ENCODE measurements at regions not wholly inside any gene's neighbourhood (a gene's known extent, or its start where the extent isn't known, plus 50 kb on each side); places are given as distances from the start of the nearest gene placed in this dataset.
"Not testable (repeated sequence)": the region's sequence is repeated elsewhere in the genome, so short reads cannot be mapped to it uniquely, and the experiment has no call there.

DNA sequence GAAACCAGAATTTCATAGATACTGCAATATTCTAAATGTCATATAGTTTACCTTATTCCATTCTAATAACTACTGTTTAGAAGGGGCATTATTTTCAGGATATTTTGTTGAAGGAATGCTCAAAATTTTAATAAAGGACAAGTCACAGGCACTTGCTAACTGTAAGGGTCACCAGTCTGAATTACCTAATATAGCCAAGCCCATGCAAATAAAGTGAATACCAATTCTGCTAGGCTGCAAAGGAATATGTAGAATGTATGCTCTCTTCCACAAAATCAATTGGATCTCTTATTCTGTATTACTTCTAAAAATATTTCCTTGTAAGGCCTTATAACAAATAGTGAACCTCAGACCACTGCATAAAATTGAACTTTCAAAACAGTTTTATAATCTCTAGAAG is 52.3 kb upstream of the FAT4 start:
- DNase-seq (ENCODE audit: low read depth): no peak

DNA sequence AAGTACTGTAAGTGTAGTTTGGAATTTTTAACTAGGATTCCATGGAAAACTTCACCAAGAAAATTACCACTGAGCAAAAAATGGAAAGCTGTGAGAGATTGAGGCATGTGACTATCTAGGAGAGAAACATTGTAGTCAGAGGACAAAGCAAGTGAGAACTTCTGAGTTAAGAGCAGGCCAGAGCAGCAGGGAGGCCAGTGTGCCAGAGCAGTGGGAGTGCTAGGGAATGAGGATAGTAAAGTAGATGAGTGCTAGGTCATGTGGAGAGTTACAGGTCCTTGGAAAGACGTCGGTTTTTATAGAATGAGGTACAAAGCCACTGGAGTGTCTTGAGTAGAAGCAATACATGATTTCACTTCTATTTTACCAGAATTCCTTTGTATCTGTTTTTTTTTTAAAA is 52.7 kb upstream of the FAT4 start:
- no peak for DNase-seq (ENCODE audit: low read depth)

DNA sequence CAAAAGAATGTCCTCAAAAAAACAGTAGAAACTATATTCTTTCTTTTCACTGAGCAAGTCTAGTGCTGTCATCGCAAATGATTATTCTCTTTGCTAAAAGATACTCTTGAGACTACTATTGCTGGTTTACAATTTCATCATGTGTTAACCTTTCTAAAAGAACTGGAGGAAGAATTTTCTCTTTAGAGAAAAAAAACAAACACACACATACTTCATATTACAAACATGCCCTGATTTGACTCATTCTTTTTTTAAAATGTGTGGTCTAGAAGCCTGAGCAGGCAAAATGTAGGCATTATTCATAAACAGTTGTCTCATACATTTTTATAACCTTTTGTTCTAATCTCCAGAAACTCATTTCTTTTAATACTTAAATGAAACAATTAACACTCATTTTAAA is 60.6 kb upstream of the FAT4 start:
- DNase-seq (ENCODE audit: low read depth): no peak

DNA sequence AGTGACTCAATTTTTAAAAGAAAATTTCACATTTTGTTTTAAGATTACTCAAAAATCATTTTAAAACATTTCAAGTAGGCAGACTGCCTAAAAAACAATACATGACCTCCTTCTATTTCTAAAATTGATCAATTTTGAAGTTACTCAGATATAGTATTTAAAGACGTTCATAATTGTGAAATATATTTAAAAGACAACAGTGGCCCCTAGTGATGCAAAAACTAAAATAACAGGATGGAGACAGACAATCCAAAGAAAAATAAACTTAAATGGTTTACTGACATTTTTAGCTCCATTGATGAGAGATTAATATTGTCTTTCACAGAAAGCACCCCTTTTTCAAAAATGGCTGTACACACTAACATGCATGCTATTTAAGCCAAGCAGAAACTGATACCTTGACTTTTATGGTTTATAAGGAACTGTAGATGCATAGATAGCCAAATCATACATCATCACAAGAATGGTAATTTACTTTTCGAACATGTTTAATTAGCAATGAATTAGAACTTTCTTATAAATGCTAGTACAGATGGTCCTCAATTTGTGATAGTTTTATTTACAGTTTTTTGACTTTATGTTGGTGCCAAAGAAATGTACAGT is 69.8 kb upstream of the FAT4 start:
- DNase-seq (ENCODE audit: low read depth): no peak

DNA sequence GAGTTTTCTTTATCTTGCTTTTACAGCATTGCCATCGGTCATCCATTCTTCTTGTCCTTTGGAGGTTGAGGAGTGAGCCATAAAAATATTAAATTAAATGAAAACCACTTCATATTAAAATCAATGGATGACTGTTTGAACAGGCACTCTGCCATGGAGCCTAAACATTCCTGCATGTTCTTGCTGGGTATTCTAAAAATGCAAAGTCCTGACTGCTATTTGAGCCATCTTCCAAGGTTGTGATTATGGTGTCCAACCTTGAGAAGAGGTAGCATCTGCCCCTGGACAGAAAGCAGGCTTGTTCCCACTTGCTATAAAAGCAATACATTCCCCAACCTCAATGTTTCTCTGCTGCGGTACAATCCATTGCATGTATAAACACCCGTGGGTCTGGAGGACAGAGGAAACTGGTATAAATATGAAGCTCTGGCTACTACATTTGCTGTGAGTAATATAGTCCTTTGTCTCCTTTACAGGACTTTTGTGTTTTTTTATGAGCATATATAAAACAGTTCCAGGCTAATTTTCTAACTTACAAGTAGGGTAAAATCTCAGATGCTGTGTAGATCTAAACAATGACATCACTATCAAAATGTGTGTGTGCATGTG is 70.9 kb upstream of the FAT4 start:
- DNase-seq (ENCODE audit: low read depth): no peak

DNA sequence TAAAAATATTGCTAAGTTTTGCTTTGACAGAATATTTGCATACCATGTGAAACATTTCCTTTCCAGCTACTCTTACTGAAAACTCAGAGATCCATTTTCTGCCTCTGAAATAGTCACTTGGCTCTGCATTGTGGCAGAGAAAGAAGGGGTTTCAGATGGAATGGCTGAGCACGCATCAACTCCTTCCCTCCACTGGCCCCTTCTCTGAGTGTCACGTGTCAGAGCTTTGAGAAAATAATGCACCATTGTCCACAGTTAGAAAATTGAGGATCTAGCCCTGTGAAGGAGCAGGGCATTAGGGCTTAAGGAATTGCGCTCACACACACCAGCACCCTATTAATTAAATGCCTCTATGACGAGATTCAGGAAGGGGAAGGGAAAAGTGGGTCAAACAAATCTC is 78.8 kb upstream of the FAT4 start:
- no peak for DNase-seq (ENCODE audit: low read depth)

DNA sequence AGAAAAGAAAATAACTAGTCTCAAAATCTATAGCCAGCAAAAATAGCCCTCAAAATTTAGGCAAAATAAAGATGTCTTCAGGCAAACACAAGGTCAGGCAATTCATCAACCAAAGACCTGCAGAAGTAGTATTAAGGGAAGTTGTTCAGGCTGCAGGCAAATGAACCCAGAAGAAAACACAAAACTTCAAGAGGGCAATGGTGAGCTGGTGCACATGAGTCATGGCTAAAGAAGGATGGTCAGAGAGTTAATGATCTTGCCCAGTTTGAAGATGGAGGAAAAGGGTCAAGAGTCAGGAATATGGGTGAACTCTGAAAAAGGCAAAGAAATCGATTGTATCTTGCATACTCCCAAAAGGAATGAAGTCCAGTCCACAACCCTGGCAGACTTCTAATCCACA is 83.1 kb upstream of the FAT4 start:
- DNase-seq (ENCODE audit: low read depth): no peak

DNA sequence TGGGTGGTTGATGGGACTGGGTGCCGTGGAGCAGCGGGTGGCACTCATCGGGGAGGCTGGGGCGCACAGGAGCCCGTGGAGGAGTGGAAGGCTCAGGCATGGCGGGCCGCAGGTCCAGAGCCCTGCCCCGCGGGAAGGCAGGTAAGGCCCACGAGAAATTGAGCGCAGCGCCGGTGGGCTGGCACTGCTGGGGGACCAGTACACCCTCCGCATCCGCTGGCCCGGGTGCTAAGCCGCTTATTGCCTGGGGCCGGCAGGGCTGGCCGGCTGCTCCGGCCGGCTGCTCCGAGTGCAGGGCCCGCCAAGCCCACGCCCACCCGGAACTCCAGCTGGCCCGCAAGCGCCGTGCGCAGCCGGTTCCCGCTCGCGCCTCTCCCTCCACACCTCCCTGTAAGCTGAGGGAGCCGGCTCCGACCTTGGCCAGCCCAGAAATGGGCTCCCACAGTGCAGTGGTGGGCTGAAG is 85.1 kb upstream of the FAT4 start:
- no peak for DNase-seq (ENCODE audit: low read depth)

DNA sequence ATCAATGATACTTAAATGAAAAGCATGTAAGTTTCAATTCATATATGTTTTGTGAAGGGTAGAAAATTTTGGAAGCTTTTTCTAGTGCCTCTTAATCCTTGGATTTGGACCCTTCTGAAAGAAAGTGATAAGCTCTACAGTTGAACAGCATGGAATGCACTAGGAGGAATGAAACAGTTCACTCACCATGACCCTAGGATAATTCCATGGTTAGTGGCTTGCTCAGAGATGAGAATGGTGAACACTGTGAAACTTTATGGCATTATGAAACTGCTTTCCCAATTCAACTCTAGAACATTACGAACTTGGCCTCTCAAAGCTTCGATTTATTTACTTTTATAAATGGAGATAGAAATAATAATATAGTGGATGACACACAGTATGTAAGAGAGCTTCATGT is 88.9 kb upstream of the FAT4 start:
- DNase-seq (ENCODE audit: low read depth): no peak

DNA sequence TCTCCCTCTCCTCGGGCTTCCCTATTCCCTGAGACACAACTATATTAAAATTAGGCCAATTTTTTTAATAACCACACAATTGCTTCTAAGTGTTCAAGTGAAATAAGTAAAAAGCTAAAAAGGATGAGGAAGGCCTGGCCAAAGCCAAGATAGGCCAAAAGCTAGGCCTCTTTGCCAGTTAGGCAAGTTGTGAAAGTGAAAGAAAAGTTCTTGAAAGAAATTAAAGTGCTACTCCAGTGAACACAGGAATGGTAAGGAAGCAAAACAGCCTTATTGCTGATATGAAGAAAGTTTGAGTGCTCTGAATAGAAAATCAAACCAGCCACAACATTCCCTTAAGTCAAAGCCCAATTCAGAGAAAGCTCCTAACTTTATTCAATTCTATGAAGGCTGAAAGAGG is 114.2 kb upstream of the FAT4 start:
- no peak for DNase-seq (ENCODE audit: low read depth)

DNA sequence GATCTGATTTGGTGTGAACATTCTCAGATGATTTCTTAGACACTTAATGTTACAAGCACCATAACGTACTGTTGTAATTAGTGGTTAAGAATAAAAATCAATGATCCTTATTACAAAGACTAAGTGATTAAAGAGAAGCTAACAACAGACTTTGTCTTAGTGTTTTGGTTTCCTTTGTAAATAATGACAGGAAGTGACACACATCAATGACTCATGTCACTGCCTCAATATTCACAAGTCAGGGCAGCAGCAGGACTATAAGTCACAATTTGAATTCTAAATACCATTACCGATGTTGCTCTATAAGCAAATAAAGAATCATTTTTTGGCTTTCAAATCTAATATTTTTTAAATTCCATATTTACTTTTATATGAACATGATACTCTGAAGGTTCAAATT is 115.8 kb upstream of the FAT4 start:
- DNase-seq (ENCODE audit: low read depth): peak; percentile 6

DNA sequence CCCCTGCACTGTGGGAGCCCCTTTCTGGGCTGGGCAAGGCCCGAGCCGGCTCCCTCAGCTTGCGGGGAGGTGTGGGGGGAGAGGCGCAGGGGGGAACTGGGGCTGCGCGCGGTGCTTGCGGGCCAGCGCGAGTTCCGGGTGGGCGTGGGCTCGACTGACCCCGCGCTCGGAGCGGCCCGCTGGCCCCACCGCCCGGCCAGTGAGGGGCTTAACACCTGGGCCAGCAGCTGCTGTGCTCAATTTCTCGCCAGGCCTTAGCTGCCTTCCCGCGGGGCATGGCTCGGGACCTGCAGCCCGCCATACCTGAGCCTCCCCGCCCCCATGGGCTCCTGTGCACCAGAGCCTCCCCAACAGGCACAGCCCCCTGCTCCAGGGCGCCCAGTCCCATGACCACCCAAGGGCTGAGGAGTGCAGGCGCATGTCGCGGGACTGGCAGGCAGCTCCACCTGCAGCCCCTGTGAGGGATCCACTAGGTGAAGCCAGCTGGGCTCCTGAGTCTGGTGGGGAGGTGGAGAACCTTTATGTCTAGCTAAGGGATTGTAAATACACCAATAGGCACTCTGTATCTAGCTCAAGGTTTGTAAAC is 122.8 kb upstream of the FAT4 start:
- DNase-seq (ENCODE audit: low read depth): not testable (repeated sequence)

DNA sequence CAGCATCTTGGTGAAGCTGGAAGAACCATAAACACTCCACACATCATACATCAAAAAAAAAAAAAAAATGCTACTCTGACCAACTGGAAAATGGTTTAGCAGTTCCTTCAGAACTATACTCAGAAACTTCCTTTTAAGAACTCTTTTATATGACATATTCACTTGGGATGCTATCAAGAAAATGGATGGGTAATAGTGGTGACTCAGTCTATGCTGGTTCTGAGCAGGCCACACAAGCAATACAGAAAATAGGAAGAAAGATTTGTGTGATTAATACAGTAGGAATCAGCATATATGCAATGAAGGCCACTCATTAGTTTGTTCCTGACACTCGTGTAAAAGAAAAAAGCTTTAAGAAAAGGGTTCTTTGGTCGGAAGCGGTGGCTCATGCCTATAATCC is 123.5 kb upstream of the FAT4 start:
- no peak for DNase-seq (ENCODE audit: low read depth)

DNA sequence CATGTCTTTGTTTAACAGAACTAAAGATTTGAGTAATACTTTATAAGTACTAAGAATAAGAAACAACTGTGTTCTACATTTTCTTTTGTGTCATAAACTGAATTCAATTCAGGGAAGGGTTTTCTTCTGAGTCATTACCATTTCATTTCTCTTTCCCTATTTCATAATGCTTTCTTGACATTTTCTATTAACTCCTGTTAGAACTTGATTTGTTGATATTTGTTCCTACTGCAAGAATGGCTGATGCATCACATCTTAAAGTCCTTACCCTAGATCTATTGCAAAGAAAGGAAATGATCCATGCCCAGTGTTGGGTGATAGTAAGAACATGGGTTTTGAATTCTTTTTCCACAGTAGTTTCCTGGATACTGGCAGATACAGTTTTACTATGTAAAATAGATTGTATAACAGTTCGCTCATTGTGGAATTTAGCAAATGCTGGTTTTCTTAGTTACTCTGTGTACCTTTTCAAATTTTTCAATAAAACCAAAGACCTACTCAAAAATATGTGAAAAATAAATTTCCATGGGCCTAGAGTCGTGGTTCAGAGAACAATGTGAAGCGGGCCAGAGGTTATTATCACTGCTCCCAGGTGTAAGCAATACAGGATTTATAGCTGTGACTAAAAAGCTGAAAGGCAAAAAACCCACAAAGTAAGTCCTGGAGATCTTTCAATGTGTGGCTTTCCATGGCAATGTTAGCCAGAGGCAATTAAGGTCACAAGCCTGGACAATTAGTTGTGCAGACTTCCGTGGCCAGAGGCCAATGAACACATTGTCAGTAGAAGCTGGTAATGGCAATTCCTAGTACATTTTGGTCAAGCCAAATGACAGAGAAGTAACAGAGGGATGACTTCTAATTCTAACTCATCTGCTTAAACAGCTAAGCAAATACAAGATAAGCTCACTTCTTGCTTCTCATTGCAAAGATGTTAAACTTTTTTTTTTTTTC is 127.3 kb upstream of the FAT4 start:
- peak; percentile 17 for DNase-seq (ENCODE audit: low read depth)

DNA sequence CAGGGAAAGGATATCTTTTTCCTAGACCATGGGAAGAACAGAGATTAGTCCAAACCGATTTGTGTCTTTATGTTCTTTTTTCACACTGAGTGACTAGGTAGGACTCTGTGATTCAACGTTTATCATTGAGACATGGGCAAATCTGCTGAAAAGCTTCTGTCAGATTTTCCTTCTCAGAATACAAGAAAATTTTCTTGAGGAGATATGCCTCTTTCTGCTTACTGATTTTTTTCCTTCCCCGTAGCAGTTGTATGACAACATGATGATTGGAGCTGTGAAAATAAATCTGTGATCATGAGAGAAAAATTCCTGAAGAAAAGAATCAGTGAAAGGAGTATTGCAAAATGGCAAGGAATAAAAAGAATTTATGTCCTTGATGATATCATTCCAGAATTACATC is 130.6 kb upstream of the FAT4 start:
- no peak for DNase-seq (ENCODE audit: low read depth)

DNA sequence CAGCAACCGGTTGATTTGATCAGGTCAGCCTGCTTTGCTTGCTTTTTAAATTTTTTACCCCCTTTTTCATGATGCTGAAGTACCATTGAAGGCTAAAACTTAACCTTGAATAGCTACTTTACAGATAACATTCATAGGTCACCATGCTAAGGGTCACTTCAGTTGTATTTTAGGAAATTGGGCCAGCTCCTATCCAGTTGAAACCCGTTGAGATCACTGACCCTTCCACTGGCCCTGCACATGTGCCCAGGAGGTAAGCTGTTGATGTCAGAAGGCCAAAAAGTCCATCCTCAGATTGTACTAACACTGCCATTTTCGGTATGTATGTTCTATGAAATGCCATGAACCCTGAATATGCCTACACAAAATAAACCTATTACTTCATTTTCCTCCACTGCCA is 133.0 kb upstream of the FAT4 start:
- no peak for DNase-seq (ENCODE audit: low read depth)

DNA sequence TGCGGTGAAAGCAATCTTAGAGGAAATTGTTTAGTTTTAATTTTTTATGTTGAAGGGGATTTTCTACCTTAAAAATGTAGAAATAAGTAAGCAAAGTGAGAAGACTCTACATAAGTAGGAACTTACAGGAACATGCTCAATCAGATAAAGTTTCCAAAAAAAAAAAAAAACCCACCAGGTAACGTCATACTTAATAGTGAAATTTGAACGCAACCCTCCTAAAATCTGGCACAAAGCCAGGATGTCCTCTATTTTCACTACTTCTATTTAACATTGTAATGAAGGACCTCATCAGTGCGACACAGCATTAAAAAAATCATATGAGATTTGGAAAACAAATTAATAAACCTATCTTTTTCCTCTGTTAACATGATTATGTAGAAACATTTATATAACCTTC is 135.0 kb upstream of the FAT4 start:
- no peak for DNase-seq (ENCODE audit: low read depth)

DNA sequence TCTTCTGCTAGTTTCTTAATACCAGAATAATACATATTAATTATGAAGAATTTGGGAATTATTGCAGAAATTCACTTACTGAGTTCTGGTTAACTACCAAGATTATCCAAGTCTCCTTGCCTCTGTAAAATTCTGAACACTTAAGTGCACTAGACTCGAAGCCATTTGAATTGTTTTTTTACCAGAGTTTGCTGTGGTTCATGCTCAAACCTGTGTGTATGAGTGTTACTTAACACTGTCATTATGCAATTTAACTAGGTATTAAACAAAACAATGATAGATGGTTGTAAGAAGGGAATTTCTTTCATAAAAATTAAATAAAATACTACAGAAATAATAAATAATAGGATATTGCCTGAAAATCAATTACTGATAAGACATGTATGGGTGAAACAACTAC is 145.6 kb upstream of the FAT4 start:
- DNase-seq (ENCODE audit: low read depth): no peak

DNA sequence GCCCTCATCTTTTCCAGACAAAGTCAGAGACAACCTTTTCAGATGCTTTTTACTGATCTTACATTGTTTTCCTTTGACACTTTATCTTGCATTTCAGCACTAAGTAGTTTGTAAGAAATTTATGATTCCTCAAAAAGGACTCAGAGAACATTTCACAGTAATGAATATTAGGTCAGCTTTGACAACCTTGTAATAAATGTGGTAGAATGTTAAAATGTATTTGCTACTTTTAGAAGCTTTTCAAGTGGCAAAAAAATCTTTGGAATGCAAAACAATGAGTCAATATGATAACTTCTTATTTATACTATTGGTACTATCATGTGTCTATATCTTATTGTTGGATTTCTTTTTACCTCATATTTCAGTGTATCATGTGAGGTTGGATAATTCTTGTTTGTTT is 146.2 kb upstream of the FAT4 start:
- DNase-seq (ENCODE audit: low read depth): no peak

DNA sequence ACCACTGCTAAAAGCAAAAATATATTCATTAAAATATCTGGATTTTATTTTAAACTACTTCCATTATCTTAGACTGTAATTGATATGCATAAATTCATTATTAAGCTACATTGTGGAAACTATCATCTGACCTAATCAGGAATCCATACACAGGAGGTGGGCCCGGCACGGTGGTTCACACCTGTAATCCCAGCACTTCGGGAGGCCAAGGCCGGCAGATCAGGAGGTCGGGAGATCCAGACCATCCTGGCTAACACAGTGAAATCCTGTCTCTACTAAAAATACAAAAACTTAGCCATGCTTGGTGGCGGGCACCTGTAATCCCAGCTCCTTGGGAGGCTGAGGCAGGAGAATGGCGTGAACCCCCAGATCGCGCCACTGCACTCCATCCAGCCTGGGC is 148.7 kb upstream of the FAT4 start:
- not testable (repeated sequence) for DNase-seq (ENCODE audit: low read depth)

DNA sequence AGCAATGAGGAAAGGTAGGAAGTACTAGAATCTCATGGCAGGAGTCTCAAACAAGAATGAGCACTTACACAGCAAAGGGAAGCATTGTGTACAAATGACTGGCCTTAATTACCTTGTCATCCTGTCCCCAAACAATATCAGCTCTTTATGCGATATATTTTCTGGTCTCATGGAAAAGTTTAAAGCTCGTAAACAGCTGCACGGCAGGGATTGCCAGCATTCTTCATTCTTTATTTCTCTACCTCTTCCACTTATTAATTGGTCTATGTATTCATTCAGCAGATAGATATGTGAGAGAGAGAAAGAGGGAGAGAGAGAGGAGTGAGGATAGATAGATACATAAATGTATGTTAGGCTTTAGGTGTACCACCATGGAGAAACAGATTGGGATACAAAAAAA is 155.8 kb upstream of the FAT4 start:
- no peak for DNase-seq (ENCODE audit: low read depth)

DNA sequence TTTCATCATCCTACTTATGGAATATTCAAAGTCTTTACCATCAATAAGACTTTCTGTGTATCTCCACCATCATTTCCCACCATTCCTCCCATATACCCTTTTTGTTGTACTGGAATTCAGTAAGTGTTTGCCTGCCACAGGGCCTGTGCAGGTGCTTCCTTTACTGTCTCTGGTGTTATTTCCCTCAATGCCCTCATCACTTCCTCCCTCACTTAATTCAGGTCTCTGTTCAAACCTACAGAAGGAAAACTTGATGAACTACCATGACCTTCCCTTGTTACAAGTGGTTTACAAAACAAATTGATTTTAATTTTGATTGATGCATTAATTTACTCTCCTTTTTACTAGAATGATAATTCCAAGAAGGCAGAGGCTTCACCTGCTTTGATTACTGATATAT is 159.5 kb upstream of the FAT4 start:
- DNase-seq (ENCODE audit: low read depth): no peak

Data from Daoy (cell line).